ENCODE measurements at regions not wholly inside any gene's neighbourhood (a gene's known extent, or its start where the extent isn't known, plus 50 kb on each side); places are given as distances from the start of the nearest gene placed in this dataset.

DNA sequence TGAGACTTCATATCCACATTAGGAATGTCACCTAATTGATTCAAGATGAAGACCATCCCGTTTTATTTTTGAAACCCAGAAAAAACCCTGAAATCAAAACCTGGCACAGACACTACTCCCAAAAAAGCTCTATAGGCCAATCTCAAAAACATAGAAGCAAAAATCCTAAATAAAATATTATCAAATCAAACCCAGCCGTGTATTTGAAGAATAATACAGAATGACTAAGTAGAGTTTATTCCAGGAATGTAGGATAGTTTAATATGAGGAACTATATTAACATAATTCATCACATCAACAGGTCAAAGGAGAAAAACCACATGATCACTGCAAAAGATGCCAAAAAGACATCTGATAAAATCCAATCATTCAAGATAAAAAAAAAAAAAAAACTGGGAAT lies 167.1 kb downstream of the ACTL7B start:
- ATAC-seq (no peak), DNase-seq (ENCODE audit: low spot score) (no peak)
- intact Hi-C loops (cut with DNase I) = no loop called here

GRCh38 chr9:108688051-108688450 lies 167.7 kb downstream of the ACTL7B start:
- ATAC-seq (no peak), DNase-seq (ENCODE audit: low spot score) (no peak)
- intact Hi-C loops (cut with DNase I) = no loop called here

- intact Hi-C loops (cut with DNase I) = no loop called here
- DNase-seq (ENCODE audit: low spot score) = no peak
- ATAC-seq = no peak
These were observed 168.5 kb downstream of the ACTL7B start for GRCh38 chr9:108687006-108687987.

GRCh38 chr9:108684288-108685025 lies 171.3 kb downstream of the ACTL7B start:
- DNase-seq (ENCODE audit: low spot score) = no peak
- intact Hi-C loops (cut with DNase I) = no loop called here
- no peak for ATAC-seq

- ATAC-seq = no peak
- no peak for DNase-seq (ENCODE audit: low spot score)
- intact Hi-C loops (cut with DNase I) = no loop called here
These were observed 172.5 kb downstream of the ACTL7B start for GRCh38 chr9:108683245-108683644.

- ATAC-seq = no peak
- DNase-seq (ENCODE audit: low spot score) = no peak
- intact Hi-C loops (cut with DNase I) = no loop called here
These were observed 173.8 kb downstream of the ACTL7B start for GRCh38 chr9:108681851-108682590.

- DNase-seq (ENCODE audit: low spot score) = no peak
- no peak for ATAC-seq
- intact Hi-C loops (cut with DNase I) = no loop called here
These were observed 174.8 kb downstream of the ACTL7B start for GRCh38 chr9:108680946-108681345.

- intact Hi-C loops (cut with DNase I) = no loop called here
- DNase-seq (ENCODE audit: low spot score) (no peak), ATAC-seq (no peak)
These were observed 178.0 kb downstream of the ACTL7B start for GRCh38 chr9:108677776-108678175.

GRCh38 chr9:108676355-108676754 lies 179.4 kb downstream of the ACTL7B start:
- intact Hi-C loops (cut with DNase I) = no loop called here
- ATAC-seq (no peak), DNase-seq (ENCODE audit: low spot score) (no peak)

DNA sequence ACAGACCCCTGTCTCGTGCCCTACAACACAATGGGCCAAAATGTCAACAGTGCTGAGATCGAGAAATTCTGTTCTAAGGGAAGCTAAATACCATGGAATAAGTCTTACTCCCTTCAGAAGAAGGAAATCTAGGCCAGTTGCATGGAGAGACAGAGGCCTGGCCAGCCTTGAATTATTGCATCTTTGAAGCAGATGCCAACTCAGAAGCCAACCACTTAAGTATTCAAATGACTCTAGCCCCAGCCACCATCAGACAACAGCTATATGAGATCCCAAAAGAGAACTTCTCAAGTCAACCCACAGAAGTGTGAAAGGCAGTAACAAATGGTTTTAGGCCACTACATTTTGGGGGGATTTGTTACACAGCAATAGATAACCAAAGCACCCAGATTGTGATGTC lies 180.1 kb downstream of the ACTL7B start:
- ATAC-seq = no peak
- DNase-seq (ENCODE audit: low spot score) = no peak
- intact Hi-C loops (cut with DNase I) = no loop called here

DNA sequence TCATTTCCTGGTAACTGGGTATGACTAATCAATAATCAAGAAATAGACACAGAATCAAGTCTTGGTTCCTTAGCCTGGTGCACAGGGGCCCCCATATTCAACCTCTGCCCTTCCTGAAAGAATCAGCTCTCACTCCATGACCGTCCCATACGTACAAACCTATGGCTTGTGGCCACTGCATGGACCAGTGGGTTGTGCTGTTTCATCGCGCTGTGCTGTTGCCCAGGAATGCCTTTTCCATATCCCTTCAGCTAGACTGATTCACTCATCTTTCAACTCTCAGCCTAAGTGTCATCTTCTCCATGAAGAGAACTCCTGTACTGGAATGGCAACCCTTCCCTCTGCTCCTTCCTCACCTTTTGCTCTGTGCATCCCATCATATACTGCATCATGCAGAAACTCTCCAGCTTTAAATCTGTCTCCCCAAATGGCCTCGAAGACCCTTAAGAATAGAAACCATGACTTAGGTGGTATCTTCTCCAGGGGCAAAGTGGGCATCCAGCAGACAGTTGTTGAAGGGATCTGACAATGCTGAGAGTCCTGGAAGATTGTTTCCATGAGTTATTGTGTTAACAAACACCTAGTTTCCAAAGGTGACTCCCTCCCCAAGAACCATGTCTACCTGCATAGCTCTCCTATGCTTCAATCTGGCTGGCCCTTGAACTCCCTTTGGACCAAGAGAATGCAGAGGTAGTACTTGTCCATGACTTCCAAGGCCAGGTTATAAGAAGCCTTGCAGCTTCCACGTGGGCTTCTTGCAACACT lies 180.8 kb downstream of the ACTL7B start:
- intact Hi-C loops (cut with DNase I) = no loop called here
- DNase-seq (ENCODE audit: low spot score) (no peak), ATAC-seq (no peak)

DNA sequence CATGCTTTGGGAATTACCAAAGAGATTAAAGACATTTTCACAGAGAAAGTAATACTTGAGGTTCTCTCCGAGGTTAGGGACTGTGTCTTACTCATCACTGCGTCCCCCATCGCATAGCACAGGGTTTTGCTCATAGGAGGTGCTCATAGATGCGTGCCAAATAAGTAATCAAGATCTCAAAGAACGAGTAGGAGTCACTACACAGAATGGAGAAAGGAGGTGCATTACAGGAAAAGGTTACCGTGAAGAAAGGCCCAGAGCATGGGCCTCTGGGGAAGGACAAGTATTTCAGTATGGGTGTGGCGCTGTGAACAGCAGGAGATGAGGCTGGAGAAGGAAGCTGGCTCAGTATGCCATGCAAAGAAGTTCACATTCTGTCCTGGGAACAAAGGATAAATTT lies 182.4 kb downstream of the ACTL7B start:
- DNase-seq (ENCODE audit: low spot score) (no peak), ATAC-seq (no peak)
- intact Hi-C loops (cut with DNase I) = no loop called here

DNA sequence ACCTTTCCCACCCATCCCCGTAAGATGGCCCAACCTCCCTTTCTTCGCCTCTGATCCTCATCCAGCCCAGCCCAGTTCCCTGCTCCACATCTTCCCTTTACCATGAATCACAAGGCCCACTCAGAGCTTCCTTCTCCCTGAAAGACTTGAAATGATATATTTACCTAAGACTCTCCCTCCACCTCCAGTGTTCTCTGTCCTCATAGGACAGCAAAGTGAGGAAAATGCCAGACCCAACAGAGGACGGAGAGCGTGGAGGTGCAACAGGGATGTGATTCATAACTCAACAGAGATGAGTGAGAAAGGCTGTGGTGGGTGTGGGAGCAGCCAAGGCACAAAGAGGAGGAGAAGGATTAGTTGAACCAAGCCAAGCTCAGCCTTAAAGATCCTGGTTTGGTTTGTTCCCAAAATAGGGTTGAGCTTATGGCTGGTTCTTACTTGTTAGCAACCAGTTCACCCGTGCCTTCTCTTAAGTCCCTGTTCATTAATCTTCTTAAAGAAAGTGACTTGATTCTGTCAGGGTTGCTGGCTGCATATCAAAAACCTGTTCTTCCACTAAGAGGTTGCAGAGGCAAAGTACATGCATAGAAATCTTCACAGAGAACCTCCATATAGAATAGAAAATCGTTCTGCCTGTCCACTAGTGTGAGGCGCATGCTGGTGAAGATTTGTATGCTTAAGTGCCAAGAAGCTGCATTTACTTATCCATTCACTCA lies 183.2 kb downstream of the ACTL7B start:
- ATAC-seq = no peak

GRCh38 chr9:108671794-108672193 lies 184.0 kb downstream of the ACTL7B start:
- intact Hi-C loops (cut with DNase I) = no loop called here
- no peak for DNase-seq (ENCODE audit: low spot score)
- ATAC-seq = no peak

More for the DNA sequence above, 183.2 kb downstream of the ACTL7B start:
- intact Hi-C loops (cut with DNase I) = no loop called here
- DNase-seq (ENCODE audit: low spot score) = no peak

GRCh38 chr9:108671176-108671575 lies 184.6 kb downstream of the ACTL7B start:
- intact Hi-C loops (cut with DNase I) = no loop called here
- no peak for ATAC-seq
- DNase-seq (ENCODE audit: low spot score) = no peak

DNA sequence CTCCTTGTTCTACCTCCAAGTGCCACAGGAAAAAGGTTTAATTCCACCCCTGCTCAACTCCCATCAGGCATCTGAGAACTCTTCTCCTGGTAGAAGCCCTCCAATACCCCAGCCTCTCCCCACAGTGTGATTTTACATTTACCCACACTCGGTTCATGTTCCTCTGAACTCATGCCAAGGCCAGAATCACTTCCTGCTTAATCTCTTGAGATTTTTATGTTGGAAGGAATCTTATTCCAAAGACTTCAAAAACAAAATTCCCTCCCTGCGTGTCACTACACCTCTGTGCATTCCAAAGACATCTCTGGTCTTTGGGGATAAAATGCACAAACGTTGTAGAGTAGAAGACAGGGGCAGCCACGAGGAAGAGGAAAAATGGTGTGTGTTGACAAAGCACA lies 186.8 kb downstream of the ACTL7B start:
- ATAC-seq (no peak), DNase-seq (ENCODE audit: low spot score) (no peak)
- intact Hi-C loops (cut with DNase I) = no loop called here

- DNase-seq (ENCODE audit: low spot score) (no peak), ATAC-seq (no peak)
These were observed 187.4 kb downstream of the ACTL7B start for GRCh38 chr9:108668191-108668937.

More at GRCh38 chr9:108668191-108668937, 187.4 kb downstream of the ACTL7B start:
- intact Hi-C loops (cut with DNase I) = no loop called here
